MCF 10A (cell line): ENCODE measurements at regions not wholly inside any gene's neighbourhood (a gene's known extent, or its start where the extent isn't known, plus 50 kb on each side); places are given as distances from the start of the nearest gene placed in this dataset.

Experiments
- BruUV-seq: library from RNA; stranded (reverse); fragments of 400-500 nt; replicated peaks from 2 replicates; lab custom pipeline; 2021; lab: Mats Ljungman, UMichigan
- CTCF ChIA-PET: fragments of 300-600 bp; sonication (Branson Sonifier 250); formaldehyde crosslinking; extraction: SDS; loops from one replicate; lab custom pipeline; 2021; ENCODE audit warnings: antibody characterized with exemption, inconsistent platforms; lab: Yijun Ruan, JAX
- POLR2A ChIA-PET: fragments of 300-600, 350-650 bp; sonication (Branson Sonifier 250); formaldehyde crosslinking; extraction: SDS; loops from one replicate; lab custom pipeline; 2020; ENCODE audit warnings: antibody characterized with exemption, inconsistent platforms; lab: Yijun Ruan, JAX
- DNase-seq: peaks from one replicate; pipeline ENCODE4 v3.0.0-alpha.2; 2018; ENCODE audit not compliant: unreplicated experiment
- H3K27ac Mint-ChIP-seq: one replicate; pipeline ENCODE4 v1.8.0; 2022; ENCODE audit warnings: mild to moderate bottlenecking, low read depth, mixed read lengths; ENCODE audit not compliant: unreplicated experiment
- H3K27me3 Mint-ChIP-seq: one replicate; pipeline ENCODE4 v1.8.0; 2022; ENCODE audit warnings: mixed read lengths; ENCODE audit not compliant: insufficient read depth, unreplicated experiment
- H3K36me3 Mint-ChIP-seq: one replicate; pipeline ENCODE4 v1.8.0; 2022; ENCODE audit warnings: mild to moderate bottlenecking, moderate library complexity, mixed read lengths; ENCODE audit not compliant: insufficient read depth, unreplicated experiment
- H3K4me1 Mint-ChIP-seq: one replicate; pipeline ENCODE4 v1.8.0; 2022; ENCODE audit warnings: mixed read lengths; ENCODE audit not compliant: insufficient read depth, unreplicated experiment
- H3K4me3 Mint-ChIP-seq: one replicate; pipeline ENCODE4 v1.8.0; 2022; ENCODE audit warnings: mild to moderate bottlenecking, moderate library complexity, mixed read lengths; ENCODE audit not compliant: unreplicated experiment
- H3K9me3 Mint-ChIP-seq: one replicate; pipeline ENCODE4 v1.8.0; 2022; ENCODE audit warnings: mixed read lengths; ENCODE audit not compliant: unreplicated experiment
- intact Hi-C: fragments of 100-400 bp; cut with micrococcal nuclease; formaldehyde crosslinking; loops from 2 replicates; pipeline ENCODE4 v1.14.1; 2022
- TF ChIP-seq, protein P1 (sequence below): fragments of 200-600 bp; IDR thresholded peaks from one replicate; pipeline ENCODE4 v1.8.0; 2022; ENCODE audit warnings: antibody characterized with exemption, mild to moderate bottlenecking; ENCODE audit not compliant: unreplicated experiment

DNA sequence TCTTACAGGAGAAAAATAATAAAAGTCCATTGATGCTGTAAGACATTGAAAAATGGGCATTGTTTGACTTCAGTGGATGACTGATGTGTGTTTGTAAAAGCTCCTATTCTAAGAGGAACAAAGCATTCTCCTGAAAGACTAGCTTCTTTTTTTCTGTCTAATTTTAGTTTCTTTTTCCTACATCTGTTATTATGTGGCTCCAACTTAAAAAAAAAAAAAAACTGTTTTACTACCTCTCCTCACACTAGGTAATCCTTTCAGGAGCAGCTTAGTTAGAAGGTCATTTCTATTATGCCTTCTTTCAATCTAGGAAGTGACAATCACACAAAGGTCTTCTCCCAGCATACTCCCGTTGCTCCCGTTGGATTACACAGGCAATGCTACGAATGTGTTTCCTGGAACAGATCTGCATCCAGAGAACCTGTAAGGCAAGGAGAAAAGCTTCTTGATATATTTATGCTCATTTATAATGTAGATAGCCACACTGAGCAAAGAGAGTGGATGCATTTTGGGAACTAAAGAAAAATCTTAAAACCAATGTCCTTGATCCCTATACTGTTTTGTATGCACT is 595.1 kb upstream of the CCDC179 start:
- CTCF ChIA-PET: interaction anchor here (1.0 kb wide), 1 partner anchor 84 kb away, joined by 3 read pairs; no protein-coding TSS in a partner anchor
- DNase-seq: no peak
- no peak overlapping the region for H3K27ac Mint-ChIP-seq
- POLR2A ChIA-PET: no interaction called here
- BruUV-seq: no TSS peak
- no peaks in the 10 kb centered on the region for H3K36me3 Mint-ChIP-seq
- TF ChIP-seq, protein P1, sequence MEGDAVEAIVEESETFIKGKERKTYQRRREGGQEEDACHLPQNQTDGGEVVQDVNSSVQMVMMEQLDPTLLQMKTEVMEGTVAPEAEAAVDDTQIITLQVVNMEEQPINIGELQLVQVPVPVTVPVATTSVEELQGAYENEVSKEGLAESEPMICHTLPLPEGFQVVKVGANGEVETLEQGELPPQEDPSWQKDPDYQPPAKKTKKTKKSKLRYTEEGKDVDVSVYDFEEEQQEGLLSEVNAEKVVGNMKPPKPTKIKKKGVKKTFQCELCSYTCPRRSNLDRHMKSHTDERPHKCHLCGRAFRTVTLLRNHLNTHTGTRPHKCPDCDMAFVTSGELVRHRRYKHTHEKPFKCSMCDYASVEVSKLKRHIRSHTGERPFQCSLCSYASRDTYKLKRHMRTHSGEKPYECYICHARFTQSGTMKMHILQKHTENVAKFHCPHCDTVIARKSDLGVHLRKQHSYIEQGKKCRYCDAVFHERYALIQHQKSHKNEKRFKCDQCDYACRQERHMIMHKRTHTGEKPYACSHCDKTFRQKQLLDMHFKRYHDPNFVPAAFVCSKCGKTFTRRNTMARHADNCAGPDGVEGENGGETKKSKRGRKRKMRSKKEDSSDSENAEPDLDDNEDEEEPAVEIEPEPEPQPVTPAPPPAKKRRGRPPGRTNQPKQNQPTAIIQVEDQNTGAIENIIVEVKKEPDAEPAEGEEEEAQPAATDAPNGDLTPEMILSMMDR: no peak
- intact Hi-C loops: no loop called here
- peaks cover 16% of the 10 kb centered on the region for H3K9me3 Mint-ChIP-seq
- H3K4me1 Mint-ChIP-seq: no peaks in the 10 kb centered on the region
- no peaks in the 10 kb centered on the region for H3K27me3 Mint-ChIP-seq
- H3K4me3 Mint-ChIP-seq: no peak overlapping the region

DNA sequence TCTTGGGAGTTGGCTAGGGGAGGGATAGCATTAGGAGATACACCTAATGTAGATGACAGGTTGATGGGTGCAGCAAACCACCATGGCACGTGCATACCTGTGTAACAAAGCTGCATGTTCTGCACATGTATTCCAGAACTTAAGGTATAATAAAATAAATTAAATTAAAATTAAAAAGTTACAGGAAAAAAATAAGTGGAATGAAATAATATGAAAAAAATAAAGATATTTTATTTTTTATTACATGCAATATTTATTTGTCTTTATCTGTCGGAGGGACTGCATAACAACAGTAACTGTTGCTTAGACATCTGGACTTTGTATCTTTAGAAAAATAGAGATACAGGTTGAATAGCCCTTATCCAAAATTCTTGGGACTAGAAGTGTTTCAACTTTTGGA is 597.4 kb upstream of the CCDC179 start:
- intact Hi-C loops: no loop called here
- Mint-ChIP-seq H3K36me3 (no peaks in the 10 kb centered on the region), H3K9me3 (peaks cover 16% of the 10 kb centered on the region), H3K4me3 (no peak overlapping the region), H3K27ac (no peak overlapping the region), H3K4me1 (no peaks in the 10 kb centered on the region), H3K27me3 (no peaks in the 10 kb centered on the region)
- ChIA-PET POLR2A (no interaction called here), CTCF (no interaction called here)
- no peak for DNase-seq
- TF ChIP-seq, protein P1: no peak
- BruUV-seq: no TSS peak

DNA sequence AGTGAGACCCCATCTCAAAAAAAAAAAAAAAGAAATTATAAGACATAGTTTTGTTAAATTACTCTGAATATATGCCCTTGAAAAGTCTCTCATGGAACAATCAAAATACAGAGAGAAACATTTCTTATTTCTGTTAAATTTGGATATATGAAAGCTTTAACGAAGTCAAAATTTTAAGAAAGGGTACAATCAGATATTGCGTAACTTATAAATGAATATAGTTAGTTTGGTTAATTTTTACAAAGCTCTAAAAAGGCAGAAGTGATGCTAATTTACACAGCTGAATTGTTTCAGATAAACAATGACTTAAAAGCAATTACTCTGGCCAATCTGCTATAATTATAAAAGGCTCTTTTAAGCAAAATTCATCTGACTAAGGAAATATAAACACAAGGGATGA is 611.6 kb upstream of the CCDC179 start:
- BruUV-seq: no TSS peak
- TF ChIP-seq, protein P1: no peak
- no peaks in the 10 kb centered on the region for H3K27me3 Mint-ChIP-seq
- no peak overlapping the region for H3K27ac Mint-ChIP-seq
- POLR2A ChIA-PET: no interaction called here
- DNase-seq: no peak
- no peaks in the 10 kb centered on the region for H3K9me3 Mint-ChIP-seq
- H3K4me1 Mint-ChIP-seq: no peaks in the 10 kb centered on the region
- intact Hi-C loops: no loop called here
- no peaks in the 10 kb centered on the region for H3K36me3 Mint-ChIP-seq
- CTCF ChIA-PET: no interaction called here
- H3K4me3 Mint-ChIP-seq: no peak overlapping the region

DNA sequence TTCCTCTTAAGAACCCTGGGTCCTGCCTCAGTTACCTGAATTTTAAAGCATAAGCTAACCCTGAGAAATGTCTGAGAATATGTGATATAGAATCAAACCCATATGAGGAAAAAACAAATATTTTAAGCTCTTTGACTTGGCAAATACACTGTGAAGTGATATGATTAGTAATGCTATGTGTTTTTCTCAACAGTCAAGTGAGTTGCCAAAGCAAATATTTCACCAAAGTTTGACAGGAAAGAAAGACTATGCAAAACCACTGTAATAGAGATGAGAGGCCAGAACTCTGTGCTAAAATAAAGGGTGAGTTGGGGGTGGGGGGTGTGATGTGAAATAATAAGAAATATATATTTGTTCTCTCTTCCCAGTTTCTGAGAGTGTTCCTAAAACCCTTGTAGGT is 613.5 kb upstream of the CCDC179 start:
- H3K27ac Mint-ChIP-seq: no peak overlapping the region
- POLR2A ChIA-PET: no interaction called here
- no peak overlapping the region for H3K4me3 Mint-ChIP-seq
- intact Hi-C loops: no loop called here
- no peak for DNase-seq
- no peaks in the 10 kb centered on the region for H3K36me3 Mint-ChIP-seq
- no peaks in the 10 kb centered on the region for H3K27me3 Mint-ChIP-seq
- H3K4me1 Mint-ChIP-seq: no peaks in the 10 kb centered on the region
- BruUV-seq: no TSS peak
- TF ChIP-seq, protein P1: no peak
- CTCF ChIA-PET: no interaction called here
- no peaks in the 10 kb centered on the region for H3K9me3 Mint-ChIP-seq
